Brain pericyte (primary cell): ENCODE measurements at regions not wholly inside any gene's neighbourhood (a gene's known extent, or its start where the extent isn't known, plus 50 kb on each side); places are given as distances from the start of the nearest gene placed in this dataset.

ENCODE experiments used
- DNase-seq: peaks from one replicate; pipeline ENCODE4 v3.0.0-alpha.2; 2012; ENCODE audit warnings: low read depth, low spot score

- no peak for DNase-seq
Measured at GRCh38 chr6:14254505-14254904, 136.9 kb downstream of the CD83 start.

- DNase-seq, result no peak
Measured at GRCh38 chr6:14255916-14256315, 138.3 kb downstream of the CD83 start.

- DNase-seq, result no peak
Measured at GRCh38 chr6:14258117-14258516, 140.5 kb downstream of the CD83 start.

- DNase-seq, result no peak
Measured at GRCh38 chr6:14258695-14259593, 141.4 kb downstream of the CD83 start.

- no peak for DNase-seq
Measured at GRCh38 chr6:14259594-14260152, 142.1 kb downstream of the CD83 start.

GRCh38 chr6:14260839-14261238 lies 143.3 kb downstream of the CD83 start:
- DNase-seq, result no peak

- DNase-seq, result no peak
Measured at GRCh38 chr6:14263881-14264424, 146.4 kb downstream of the CD83 start.

GRCh38 chr6:14265049-14266021 lies 147.8 kb downstream of the CD83 start:
- no peak for DNase-seq

GRCh38 chr6:14266266-14266665 lies 148.7 kb downstream of the CD83 start:
- DNase-seq, result no peak

GRCh38 chr6:14267885-14268660 lies 150.5 kb downstream of the CD83 start:
- DNase-seq, result no peak

- DNase-seq, result no peak
Measured at GRCh38 chr6:14269436-14269835, 151.9 kb downstream of the CD83 start.

- DNase-seq, result no peak
Measured at GRCh38 chr6:14270142-14270893, 152.7 kb downstream of the CD83 start.

GRCh38 chr6:14270925-14271788 lies 153.6 kb downstream of the CD83 start:
- DNase-seq, result no peak

- no peak for DNase-seq
Measured at GRCh38 chr6:14271789-14272736, 154.5 kb downstream of the CD83 start.

- no peak for DNase-seq
Measured at GRCh38 chr6:14272737-14273085, 155.1 kb downstream of the CD83 start.

- no peak for DNase-seq
Measured at GRCh38 chr6:14273191-14273590, 155.6 kb downstream of the CD83 start.

GRCh38 chr6:14274016-14274415 lies 156.4 kb downstream of the CD83 start:
- DNase-seq, result no peak
